Fibroblast of skin of scalp (primary cell): ENCODE measurements at regions not wholly inside any gene's neighbourhood (a gene's known extent, or its start where the extent isn't known, plus 50 kb on each side); places are given as distances from the start of the nearest gene placed in this dataset.
"Not testable (repeated sequence)": the region's sequence is repeated elsewhere in the genome, so short reads cannot be mapped to it uniquely, and the experiment has no call there.

Experiments
- DNase-seq: peaks from one replicate; pipeline ENCODE4 v3.0.0-alpha.2; 2013

GRCh38 chr6:169859978-169860703, 108.7 kb downstream of the ERMARD start:
- no peak for DNase-seq

DNA sequence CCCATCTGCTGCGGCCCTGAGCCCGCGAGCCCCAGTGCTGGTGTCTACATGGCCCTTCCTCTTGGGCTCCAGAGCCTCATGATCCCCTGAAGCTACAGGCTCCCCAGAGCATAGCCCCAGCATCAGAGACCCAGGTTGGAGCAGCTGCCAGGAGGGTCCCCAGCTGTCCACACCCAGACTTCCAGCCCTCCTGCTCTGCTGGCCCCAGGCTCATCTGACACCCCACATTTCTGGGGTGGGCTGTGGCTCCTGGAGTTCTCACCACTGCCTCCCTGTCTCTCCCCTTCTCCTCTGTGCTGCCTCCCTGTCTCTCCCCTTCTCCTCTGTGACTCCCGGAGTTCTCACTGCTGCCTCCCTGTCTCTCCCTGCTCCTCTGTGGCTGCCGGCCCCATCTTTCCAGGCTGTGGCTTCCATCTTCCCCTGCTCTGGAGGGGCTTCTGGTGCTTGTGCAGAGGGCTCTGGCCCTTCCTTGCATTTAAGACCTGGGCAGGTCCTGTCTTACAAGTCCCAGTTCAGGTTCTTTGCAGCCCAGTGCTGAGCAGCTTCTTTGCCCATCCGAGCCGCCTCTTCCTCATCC, 108.1 kb downstream of the ERMARD start:
- no peak for DNase-seq

DNA sequence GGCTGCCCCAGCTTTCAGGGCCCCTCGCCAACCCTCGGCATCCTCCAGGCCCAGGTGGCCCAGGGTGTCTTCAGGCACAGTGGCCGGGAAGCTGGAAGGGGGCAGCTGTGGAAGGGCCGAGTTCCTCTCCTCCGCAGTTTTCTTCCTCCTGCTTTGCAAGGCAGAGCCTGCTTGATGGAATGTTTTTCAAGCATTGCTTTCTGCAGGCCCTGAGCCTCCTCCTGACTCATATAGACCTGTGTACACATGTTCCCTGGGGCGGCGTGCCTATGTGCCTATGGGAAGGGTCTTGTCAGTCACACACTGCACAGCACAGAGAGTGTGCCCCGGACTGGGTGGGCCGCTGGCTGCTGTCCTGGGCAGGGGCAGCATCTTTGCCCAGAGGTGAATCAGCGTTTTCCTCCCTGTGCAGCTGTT, 107.5 kb downstream of the ERMARD start:
- DNase-seq = no peak

GRCh38 chr6:169858293-169858934, 107.0 kb downstream of the ERMARD start:
- no peak for DNase-seq

DNA sequence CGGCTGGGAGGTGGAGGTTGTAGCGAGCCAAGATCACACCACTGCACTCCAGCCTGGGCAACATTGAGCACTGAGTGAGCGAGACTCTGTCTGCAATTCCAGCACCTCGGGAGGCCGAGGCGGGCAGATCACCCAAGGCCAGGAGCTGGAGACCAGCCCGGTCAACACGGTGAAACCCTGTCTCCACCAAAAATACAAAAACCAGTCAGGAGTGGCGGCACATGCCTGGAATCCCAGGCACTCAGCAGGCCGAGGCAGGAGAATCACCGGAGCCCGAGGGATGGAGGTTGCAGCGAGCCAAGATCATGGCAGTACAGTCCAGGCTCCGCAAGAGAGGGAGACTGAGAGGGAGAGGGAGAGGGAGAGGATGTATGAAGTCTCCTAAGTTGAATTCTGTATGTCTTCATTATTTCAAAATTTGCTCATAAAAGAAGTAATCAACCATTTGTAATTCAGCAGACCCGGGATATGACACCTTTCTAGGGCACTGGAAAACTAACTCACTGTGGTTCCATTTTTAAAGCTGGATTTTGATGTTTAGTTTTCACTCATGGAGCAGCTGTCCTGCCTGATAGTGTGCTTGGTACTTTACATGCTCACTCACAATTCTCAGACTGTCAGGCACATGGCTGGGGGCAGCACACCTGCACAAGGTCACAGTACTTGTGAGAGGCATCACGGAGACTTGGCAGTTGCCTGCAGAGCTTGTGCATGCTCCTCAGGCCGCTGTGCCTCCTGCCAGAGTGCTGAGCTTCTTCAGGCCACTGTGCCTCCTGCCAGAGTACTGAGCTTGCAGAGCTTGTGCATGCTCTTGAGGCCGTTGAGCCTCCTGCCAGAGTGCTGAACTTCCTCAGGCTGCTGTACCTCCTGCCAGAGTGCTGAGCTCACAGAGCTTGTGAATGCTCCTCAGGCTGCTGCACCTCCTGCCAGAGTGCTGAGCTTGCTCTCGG, 106.2 kb downstream of the ERMARD start:
- DNase-seq = no peak

GRCh38 chr6:169856442-169857342, 105.3 kb downstream of the ERMARD start:
- not testable (repeated sequence) for DNase-seq

DNA sequence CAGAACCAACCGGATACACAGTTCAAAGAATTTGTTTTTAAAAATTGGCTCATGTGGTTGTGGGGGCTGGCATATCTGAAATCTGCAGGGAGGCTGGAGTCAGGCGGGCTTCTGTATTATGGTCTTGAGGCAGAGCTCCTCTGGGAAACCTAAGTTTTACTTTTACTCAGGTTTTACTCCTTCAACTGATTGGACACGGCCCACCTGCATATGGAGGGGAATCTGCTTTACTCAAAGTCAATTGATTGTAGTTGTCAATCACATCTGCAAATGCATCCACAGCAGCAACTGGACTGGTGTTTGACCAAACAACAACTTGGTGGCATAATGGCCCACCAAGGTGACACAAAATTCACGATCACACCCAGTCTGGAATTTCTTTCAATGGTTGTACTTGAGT, 103.4 kb downstream of the ERMARD start:
- DNase-seq = no peak

GRCh38 chr6:169854083-169854725, 102.8 kb downstream of the ERMARD start:
- DNase-seq = no peak

- no peak for DNase-seq
These were observed 102.0 kb downstream of the ERMARD start for GRCh38 chr6:169853196-169854082.

GRCh38 chr6:169852504-169853195, 101.2 kb downstream of the ERMARD start:
- DNase-seq = no peak

DNA sequence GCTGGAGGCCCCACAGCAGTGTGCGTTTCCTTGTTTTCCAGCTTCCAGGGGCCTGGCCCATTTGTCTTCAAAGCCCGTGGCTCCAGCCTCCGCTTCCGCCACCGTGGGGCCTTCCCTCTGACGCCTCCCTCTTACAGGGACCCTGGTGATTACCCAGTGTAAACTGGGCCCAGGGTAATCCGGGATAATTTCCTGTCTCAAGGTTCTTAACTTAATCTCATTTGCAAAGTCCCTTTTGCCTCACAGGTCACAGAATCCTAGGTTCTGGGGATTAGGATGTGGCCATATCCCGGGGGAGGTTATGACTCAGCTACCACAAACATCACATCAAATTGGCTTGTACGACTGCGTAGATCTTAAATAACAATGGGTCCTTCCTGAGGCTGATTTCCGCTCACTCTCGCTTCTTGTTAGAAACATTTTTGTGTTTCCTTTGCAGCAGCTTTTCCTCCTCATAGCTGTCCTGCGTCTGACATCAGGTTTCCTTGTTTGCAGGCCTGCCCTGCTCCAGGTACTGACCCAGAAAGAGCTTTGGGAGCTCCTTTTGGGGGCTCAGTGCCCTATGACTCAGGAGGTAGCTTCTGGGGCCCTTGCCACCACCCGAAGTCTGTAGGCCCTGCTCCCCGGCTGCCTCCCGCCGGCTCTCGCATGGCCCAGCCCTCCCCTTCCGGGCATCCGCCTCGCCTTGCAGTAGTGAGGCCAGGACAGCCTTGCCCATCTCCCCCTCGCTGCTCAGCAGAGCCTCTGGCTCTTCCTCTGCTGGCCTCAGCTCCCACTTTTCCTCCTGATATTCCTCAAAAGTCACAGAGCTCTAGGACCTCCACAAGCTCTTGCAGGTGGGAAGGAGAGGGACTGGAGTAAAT, 100.5 kb downstream of the ERMARD start:
- DNase-seq = no peak

- DNase-seq = no peak
These were observed 99.3 kb downstream of the ERMARD start for GRCh38 chr6:169850746-169851145.

GRCh38 chr6:169850154-169850553, 98.7 kb downstream of the ERMARD start:
- no peak for DNase-seq

DNA sequence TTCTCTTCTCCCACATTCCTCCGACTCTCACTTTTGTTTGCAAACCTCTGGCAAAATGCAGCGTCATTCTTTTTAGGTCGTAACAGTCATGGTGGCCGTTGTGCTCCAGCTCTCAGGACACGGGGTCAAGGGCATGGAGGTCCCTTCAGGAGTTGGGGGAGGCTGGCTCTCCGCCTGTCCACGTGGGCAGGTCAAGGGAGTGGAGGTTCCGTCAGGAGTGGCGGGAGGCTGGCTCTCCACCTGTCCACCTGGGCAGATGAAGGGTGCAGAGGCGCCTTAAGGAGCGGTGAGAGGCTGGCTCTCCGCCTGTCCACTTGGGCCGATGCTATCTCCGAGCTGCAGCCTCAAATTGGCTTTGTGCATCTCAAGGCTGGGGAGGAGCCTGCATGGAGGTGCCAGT, 98.0 kb downstream of the ERMARD start:
- DNase-seq = no peak

DNA sequence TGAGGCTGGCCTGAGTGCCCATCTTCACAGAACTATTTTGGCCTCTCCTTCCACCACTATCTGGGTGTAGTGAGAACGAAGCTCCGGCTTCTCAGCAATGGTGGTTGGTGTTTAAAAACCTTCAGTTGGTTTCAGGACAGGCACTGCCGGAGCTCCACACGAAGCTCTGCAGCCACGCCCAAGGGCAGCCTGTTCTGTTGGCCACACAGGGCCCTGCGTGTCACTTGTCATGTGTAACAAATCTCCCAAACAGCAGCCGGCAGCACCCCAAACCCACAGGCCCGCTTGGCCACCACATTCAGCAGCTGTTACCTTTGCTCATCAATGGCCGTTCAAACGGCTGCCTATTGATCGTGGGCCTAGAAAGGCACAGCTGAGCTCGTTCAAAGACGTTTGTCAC, 97.5 kb downstream of the ERMARD start:
- no peak for DNase-seq

GRCh38 chr6:169847901-169848311, 96.5 kb downstream of the ERMARD start:
- DNase-seq = no peak

GRCh38 chr6:169847141-169847674, 95.8 kb downstream of the ERMARD start:
- no peak for DNase-seq
